Islet precursor cell (in vitro differentiated cells): ENCODE measurements at regions not wholly inside any gene's neighbourhood (a gene's known extent, or its start where the extent isn't known, plus 50 kb on each side); places are given as distances from the start of the nearest gene placed in this dataset.
"Not testable (repeated sequence)": the region's sequence is repeated elsewhere in the genome, so short reads cannot be mapped to it uniquely, and the experiment has no call there.

Experiments
- DNase-seq: peaks from one replicate; pipeline ENCODE4 v3.0.0-alpha.2; 2018

DNA sequence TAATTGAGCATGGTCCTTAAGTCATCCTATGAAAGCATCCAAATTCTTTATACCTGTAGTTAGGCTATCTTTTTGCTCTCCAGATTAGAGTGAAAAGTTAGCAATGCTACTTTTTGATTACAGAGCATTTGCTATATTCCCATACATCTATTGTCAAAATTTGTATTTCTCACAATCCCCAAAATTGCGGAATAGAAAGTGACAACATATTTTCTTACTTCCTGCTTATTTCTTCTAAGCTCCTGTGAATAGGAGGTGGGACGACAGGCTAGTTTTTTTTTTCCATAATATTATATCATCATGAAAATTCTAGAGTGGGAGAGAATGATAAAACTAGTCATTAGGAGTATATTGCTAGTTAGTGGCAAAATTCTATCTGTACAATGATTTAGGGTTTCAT, 264.0 kb upstream of the DPYD start:
- DNase-seq, result no peak

DNA sequence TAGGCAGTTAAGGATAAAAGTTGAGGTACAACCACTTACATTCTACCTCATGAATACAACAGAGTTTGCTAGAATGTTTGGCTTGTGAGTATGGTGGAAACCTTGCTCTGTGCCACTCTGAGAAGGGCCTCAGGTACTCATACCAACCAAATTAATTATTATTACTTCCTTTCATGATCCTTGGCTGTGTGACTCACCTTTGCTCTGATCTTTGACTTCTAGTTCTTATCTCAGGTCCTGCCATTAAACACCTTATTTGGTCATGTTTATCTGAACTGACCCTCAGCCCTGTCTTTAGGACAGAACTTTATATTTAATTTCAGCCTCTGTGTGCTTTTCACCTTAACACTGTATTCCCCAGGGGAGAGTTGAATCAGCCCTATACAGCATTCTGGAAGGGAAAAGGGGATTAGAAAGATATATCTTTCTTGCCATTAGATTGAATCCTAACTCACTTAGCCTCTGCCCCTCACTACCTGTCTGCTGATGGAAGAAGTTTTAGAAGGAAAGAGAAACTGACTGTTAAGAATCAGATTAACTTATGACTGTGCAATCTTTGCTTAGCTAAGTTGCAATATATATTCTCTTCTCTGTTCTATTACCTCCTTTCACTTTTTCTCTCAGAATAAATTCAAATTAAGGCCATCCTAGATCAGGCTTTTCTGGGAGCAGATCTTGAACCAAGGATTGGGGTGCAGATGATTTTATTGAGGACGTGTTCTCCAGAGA, 260.4 kb upstream of the DPYD start:
- DNase-seq, result no peak

DNA sequence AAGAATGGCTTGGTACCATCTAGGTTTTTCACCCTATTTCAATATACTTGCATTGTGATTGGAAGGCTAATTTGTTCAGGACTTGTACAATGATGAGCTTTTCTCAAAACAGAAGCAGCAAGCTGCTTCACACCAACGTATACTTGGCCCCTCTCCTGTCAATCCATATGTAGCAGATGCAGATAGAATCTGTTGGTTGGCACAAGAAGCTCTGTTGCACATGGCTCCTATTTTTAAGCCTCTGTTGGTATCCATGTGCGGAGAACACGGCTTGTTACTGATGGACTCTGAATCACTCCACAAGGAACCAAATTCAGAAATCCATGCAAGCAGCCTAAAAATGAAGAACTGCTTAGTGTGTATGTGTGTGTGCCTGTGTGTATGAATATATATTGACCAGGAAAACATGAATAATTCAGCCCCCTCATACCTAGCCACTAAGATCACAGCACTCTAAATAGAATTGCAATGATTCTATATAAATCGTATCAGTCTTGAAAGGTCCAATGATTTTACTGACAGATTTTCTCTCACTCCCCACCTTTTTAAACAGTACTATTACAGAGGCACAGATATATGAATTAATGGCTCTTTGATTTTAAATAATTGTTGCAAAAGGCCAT, 258.4 kb upstream of the DPYD start:
- no peak for DNase-seq

- no peak for DNase-seq
Measured at GRCh38 chr1:98177751-98178150, 256.9 kb upstream of the DPYD start.

DNA sequence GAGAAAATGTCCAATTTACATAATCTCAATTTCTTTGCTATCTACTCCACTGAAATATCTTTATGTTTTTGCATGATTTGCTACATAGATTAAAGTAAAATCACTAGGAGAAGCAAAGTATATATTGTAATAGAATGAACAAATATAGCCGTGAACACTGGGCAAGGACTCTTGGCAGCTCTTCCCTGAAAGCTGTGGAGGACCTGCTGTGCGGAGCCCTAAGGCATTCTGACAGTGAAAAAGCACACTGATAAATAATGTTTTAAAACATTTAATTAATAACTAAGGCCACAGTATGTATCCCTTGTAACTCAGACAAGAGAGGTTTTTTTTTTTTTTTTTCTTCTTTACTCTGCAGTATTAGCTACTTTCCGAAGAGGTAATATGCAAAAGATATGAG, 256.1 kb upstream of the DPYD start:
- no peak for DNase-seq

DNA sequence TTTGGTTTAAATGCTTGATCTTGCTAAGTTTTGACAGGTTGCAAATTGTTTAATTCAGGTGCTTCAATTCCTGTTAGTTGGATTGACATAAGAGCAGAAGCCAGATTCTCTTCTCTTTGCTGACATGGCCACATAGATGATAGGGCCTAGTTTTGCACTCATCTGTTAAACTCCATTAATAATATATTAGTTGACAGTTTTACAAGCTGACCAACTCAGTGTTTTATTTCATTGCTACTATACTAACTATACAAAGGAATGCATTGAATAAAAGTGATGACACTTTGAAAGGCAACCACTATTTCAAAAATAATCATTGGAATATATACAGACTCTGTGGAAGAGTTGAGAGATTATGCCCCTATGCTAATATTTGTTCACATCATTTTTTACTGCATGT, 255.6 kb upstream of the DPYD start:
- DNase-seq, result no peak

DNA sequence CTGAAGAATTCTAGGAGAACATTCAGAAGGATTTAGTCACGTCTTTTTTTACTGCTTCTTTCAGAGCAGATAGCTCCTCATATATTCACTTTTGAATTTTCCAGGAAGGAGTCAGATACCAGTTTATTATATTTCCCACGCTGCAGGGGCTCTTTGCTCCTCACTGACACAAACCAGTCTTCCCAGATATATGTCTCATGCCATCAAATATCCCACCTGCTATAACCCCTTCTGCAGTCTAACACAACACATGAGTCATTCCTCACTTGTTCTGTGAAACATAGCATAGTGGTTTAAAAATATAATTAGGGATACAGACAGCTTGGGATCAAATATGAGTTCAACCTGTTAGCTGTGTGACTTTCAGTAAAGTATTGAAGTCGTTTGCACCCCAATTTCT, 251.7 kb upstream of the DPYD start:
- DNase-seq, result no peak

DNA sequence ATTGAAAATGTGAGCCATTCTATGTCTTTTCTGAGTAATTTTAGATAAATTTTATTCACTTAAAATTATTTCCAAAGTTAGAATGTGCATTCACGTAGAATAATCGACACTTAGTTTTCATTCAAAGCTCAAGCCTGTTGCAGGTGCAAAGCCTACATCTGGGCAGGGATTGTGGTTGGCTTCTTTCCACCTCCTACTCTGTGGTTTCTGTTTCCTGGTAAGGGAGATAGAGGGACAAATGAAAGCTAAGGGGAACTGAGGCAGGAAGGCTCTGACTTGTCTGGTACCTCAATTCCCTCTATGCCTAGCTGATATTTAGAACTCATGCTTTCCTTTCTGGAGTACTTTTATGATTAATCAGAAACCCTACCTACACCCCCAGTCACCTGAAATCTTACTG, 251.2 kb upstream of the DPYD start:
- no peak for DNase-seq

DNA sequence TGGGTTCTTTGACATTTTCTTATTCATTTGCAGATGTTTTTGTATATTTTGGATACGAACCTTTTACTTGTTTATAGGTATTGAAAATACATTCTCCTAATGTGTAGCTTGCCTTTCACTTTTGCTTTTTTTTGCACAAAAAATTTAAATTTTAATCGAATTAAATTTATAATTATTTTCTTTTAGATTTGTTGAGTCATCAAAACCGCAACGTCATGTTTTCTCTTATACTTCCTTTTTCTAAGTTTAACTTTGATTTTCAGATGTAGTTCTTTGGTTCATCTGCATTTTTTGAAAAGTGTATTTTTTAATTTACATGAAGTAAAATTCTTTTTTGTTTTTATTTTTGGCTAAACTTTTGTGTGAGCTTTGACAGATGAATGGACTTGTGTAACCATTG, 243.7 kb upstream of the DPYD start:
- no peak for DNase-seq

GRCh38 chr1:98157524-98158313, 236.9 kb upstream of the DPYD start:
- no peak for DNase-seq

DNA sequence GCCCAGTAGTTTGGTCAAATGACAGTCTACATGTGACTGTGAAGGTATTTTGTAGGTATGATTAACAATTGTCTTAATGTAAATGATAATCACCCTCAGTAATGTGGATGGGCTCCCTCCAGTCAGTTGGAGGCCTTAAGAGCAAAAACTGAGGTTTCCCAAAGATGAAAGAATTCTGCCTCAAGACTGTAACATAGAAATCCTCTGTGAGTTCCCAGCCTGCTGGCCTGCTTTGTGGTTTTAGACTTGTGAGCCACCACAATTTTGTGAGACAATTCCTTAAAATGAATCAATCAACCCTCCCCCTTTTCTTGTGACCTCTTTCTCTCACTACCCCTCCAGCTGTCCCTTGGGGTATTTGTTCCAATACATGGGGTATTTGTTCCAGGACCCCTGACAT, 226.4 kb upstream of the DPYD start:
- no peak for DNase-seq

DNA sequence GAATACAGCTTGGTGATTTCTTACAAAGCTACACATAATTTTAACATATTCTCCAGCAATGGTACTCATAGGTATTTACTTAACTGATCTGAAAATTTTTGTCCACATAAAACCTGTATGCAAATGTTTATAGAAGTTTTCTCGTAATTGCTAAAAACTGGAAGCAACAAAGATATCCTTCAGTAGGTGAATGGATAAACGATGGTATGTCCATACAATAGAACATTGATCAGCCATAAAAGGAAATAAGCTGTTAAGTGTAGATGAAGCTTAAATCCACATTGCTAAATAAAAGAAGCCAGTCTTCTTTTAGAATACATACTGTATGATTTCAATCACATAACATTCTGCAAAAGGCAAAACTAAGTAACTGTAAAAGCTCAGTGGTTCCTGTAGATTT, 224.8 kb upstream of the DPYD start:
- no peak for DNase-seq

GRCh38 chr1:98143403-98143802, 222.6 kb upstream of the DPYD start:
- DNase-seq, result no peak

DNA sequence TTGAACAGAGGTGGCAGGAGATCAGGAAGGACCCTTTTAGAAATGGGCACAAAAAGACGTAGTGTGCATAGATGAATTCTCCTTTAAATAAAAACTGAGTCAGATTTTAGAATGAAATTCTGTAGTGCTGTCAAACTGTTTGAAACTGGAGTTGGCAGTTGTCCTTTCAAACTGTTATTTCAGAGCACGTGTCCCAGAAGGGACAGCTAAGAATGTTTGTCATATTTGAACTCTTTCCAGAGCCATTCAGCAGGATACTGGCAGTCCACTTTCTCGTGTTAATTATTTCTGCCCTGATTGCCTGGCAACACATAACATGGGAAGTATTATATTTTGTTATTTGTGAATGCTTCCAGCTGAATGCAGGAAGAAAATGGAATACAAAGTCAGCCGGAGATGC, 212.3 kb upstream of the DPYD start:
- DNase-seq, result no peak

DNA sequence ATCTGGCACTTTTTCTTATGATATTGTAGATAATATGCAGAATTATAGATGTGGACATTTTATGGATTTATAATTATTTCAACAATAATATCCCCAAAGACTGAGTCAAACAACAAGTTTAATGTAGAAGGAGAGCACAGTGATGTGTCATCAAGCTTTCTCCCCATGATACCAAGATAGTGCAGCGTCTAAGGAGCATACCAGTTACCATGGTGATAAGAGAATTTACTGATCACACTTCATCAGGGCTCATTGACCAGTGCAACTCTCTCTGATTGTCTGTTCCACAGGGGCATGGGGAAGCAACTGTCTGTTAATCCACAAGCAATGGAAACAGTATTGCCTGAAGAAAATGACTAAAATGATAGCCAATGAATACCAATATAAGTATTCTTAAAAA, 209.6 kb upstream of the DPYD start:
- DNase-seq, result no peak

DNA sequence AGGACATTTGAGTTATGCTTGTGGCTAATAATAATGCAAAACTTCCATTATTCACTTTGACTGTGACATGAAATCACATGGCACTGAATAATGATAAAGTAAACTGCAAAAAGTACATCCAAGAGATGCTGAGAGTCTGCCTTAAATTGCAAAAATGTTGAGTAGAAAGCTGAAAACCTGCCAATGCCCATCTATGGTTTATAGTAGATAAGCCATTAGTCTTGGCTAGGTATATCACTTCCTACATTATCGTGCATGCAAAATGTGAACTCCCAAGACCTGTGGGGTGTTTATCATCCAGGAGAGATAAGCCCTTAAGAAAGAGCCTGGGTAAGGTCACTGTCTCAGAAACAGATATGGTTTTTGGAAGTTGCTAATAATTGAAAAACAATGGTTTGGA, 208.7 kb upstream of the DPYD start:
- DNase-seq, result no peak

- no peak for DNase-seq
Measured at GRCh38 chr1:98126740-98127139, 205.9 kb upstream of the DPYD start.

DNA sequence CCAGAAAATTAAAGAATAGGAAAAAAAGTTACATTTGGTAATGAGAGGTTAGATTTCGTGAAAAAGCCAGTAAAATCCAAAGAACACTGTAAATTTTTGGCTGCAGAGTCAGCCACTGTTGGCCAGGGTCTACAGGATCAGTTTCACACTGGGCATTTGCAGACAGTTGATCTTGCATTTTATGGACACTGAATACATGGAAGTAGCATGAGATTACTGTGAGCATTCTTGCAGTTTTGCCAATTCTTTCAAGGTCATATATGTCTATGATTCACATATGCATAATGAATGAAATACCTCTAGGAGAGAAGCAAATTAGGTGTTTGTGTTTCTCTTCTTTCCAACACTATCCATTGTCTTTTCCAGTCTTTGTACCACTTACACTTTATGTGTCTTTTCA, 200.8 kb upstream of the DPYD start:
- no peak for DNase-seq

DNA sequence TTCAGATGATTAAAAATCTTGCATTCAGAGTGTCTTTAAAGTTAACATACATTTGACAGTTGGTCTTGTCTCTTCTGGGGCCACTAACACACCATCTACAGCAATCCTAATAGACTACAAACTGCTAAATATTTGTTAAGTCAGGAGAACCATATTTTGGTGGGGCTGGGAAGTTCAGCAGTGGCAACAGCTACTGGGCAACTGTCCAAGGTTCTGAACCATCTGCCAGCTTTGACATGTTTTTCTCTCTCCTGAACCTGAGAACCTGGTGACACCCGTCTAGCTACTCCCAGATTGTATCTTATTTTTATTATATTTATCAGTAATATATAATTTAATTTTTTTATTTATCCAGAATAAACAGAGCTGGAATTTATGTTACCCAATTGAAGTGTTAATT, 199.0 kb upstream of the DPYD start:
- DNase-seq, result no peak

DNA sequence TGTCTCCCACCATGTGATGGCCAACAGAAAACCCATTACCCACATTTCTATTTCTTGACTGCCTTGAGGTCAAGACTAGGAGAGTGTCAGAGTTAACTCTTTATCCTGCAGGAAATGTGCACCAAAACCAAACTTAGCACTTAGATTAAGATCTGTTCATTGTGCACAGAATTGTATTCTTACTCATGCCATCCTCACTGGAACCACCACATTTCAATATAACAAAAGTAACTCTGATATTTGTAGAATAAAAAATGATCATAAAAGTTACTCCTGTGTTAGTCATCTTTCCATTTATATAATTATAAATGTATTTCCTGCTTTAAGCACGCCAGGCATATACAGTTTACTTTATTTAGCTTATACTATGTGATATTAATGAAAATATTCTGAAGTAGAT, 193.0 kb upstream of the DPYD start:
- no peak for DNase-seq

DNA sequence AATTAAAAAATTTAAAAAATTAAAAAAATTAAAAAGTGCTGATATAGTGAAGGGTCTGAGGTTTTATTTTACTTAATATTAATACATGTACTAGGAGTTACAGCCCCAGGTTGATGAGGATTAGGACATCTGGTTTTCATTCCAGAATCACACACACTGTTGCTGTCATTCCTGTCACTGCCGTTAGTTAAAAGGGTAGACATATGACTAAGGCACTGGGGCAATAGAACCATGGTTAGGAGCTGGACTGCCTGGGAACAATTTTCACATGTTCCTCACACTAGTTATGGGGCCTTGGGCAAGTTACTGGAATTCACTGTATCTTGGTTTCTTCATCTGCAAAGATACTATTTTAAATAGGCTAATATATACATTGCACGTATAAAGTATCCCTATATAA, 191.8 kb upstream of the DPYD start:
- no peak for DNase-seq

GRCh38 chr1:98110674-98111073, 189.8 kb upstream of the DPYD start:
- DNase-seq, result no peak

- DNase-seq, result not testable (repeated sequence)
Measured at GRCh38 chr1:98108378-98108777, 187.5 kb upstream of the DPYD start.

- DNase-seq, result no peak
Measured at GRCh38 chr1:98107256-98107655, 186.4 kb upstream of the DPYD start.
